Stimulated activated CD4-positive, alpha-beta T cell treated with anti-CD3 and anti-CD28 coated beads, Interleukin-1b, Interleukin-23, amount 100 ng/mL, for 24 hours (primary cell): ENCODE measurements at regions not wholly inside any gene's neighbourhood (a gene's known extent, or its start where the extent isn't known, plus 50 kb on each side); places are given as distances from the start of the nearest gene placed in this dataset.
"Not testable (repeated sequence)": the region's sequence is repeated elsewhere in the genome, so short reads cannot be mapped to it uniquely, and the experiment has no call there.

Source experiments
- DNase-seq, 4 experiments: peaks; one replicate each; pipeline ENCODE4 v3.0.0-alpha.2; 2020; ENCODE audit warnings: low read depth in 4 of 4, low spot score in 1 of 4

DNA sequence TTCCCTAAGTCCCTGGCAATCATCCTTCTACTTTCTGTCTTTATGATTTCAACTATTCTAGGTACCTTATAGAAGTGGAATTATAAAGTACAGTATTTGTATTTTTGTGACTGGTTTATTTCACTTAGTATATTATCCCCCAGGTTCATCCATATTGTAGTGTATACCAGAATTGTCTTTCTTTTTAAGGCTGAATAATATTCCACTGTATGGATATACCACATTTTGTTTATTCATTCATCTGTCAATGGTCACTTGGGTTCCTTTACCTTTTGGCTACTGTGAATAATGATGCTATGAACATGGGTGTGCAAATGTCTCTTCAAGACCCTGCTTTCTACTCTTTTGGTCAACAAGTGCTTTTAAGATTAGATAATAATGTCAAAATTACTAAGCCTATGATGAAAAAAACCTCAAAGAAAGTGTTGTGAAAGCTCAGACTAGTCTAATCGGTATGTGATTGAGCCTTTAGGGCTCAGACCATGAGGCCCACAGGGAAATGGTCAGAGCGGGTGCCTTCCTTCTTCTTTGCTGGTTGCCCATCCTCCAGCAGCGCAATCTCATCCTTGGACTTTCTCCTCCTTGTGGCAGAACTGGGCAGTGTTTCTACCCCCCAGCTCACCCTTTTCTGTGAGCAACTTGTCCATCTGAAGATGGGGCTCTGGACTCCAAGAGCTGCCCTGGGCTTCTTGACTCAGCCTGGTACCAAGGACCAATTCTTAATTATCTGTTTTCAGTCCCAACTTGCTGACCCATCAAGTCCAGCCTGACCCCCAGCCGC, 105.4 kb downstream of the TTC8 start:
- no peak for DNase-seq

DNA sequence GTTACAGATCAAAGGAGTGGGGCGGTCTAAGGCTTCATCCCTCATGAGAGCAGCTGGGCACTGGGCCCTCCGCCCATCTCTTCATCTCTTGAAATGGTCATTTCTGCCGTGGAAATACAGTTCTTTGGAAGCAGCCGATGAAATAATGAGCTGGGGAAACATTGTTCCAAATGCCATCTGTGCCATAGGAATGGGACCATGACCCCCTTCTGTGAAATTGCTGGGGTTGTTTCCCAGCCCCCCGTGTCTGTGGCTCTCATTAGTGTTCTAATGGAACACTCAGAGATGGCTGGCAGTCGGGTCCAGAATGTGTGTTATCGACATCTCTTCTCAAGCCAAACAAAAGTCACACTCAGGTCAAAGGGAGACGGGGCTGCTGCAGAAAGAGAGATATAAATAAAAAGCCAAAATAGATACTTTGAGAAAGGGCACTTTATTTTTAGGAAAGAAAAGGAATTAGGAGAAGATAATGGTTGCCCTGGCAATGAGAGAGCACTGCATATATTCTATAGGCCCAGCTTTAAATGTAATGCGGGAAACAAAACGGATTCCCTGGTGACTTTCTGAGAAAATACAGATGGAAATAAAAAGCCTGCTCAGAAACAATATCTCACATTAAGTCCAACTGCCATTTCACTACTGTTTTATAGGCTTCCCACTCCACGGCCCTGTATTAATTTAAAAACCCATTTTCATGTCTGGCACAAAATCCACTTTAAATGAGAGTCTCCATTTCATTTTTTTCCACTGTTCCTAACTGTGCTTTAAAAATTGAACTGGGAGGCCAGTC, 107.1 kb downstream of the TTC8 start:
- DNase-seq, result no peak

DNA sequence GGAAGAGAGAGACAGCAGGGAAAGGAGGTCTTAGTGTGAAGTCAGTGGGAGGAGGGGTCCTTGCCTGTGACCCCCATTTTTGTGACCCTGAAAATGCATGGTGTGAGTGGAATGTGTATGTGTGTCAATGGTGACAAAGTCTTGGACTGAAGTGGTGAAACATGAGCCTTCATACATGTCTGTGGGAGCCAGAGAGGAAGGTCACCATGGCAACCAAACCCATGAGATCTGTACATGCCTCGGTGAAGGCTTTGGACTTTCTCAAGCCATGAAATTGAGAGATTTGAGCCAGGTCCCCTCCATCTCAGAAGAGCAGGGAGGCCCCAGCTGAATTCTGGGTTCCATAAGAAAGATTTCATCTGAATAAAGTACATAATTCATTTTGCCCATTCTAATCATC, 108.7 kb downstream of the TTC8 start:
- no peak for DNase-seq

DNA sequence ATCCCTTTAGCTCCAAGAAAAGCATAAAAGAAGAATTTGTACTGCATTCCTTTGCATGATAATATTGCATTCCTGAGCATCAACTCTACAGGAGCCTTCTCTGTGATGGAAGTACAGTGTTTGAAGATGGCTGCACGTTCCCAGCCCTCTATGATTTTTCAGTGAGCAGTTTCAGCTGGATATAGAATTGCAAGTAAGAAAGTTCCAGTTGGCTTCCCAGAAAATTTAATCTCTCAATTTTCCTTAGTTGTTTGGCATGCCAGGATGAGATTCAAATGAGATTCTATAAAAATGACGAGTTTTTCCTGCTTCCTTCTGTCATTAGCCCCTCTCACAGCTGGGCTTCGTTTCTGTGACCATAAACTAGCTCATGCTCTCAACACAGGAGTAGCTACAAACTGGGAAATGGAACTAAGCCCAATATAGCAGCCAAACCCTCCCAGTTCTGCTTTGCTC, 109.9 kb downstream of the TTC8 start:
- no peak for DNase-seq

DNA sequence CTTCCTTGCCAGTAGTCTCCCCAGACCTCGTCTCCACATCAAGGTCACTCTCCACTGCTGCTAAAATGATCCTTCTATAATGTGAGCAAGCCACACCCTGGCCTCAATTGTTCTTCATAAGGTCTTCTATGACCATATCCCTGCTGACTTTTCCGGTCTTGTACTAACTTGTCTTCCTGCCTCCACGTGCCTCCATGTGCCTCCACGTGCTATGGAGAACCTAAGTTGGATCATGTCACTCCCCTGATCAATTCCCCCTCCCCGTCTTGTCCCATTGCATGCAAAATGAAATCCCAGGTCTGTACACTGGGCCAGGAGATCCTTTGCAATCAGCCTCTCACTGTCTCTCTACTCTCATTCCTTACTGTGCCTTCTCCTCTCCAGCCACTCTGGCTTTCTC, 110.6 kb downstream of the TTC8 start:
- DNase-seq, result no peak

DNA sequence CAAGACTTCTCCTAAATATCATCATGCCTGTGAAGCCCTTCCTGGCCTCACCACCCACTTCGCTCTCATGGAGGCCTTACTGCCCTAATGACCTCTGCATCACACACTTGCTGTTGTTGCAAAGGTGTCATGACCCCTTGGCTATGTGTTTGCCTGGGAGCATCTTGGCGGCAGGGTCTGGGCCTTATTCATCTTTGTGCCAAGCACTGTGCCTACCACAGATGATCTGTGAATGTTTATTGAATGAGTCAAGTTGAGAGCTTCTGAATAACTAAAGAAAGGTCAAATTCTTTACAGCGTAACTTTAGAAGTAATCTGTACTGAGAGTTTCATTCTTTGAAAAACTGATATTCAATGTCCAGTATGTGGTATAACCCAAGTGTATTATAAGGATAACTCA, 113.3 kb downstream of the TTC8 start:
- no peak for DNase-seq

DNA sequence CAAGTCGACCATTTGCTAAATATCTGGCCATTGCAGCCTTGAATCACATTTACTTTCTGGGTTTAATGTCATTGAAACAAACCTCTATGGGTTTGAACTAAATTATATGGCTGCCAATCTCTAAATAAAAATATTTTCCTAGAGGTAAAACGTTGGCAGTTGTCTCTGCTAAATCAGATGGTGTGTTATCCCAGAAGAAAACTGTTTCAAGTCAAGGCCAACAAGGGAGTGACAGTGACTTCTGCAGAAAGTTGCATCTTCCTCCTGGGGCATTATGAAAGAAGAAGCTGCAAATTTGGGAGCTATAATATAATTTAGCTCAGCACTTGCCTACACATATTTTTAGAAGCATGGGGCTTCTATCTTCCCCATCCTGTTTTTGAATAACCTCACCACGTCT, 116.2 kb downstream of the TTC8 start:
- no peak for DNase-seq

DNA sequence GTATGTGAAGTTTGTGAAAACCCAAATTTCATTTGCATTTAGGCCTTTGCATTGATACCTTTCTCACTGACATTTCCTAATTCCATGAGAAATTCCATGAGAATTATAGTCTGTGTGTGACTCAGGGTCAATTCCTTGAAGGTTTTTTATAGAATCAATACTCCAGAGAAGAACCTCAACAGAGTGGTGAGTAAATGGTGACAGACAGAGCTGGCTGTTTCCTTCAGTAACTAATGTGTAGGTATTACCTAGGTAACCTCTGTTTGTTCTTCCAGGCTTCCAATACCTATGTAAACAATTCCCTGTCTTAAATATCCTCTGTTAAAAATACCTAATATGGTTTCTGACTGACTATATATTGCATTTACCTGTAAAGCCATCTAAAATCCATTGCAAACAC, 117.0 kb downstream of the TTC8 start:
- no peak for DNase-seq

DNA sequence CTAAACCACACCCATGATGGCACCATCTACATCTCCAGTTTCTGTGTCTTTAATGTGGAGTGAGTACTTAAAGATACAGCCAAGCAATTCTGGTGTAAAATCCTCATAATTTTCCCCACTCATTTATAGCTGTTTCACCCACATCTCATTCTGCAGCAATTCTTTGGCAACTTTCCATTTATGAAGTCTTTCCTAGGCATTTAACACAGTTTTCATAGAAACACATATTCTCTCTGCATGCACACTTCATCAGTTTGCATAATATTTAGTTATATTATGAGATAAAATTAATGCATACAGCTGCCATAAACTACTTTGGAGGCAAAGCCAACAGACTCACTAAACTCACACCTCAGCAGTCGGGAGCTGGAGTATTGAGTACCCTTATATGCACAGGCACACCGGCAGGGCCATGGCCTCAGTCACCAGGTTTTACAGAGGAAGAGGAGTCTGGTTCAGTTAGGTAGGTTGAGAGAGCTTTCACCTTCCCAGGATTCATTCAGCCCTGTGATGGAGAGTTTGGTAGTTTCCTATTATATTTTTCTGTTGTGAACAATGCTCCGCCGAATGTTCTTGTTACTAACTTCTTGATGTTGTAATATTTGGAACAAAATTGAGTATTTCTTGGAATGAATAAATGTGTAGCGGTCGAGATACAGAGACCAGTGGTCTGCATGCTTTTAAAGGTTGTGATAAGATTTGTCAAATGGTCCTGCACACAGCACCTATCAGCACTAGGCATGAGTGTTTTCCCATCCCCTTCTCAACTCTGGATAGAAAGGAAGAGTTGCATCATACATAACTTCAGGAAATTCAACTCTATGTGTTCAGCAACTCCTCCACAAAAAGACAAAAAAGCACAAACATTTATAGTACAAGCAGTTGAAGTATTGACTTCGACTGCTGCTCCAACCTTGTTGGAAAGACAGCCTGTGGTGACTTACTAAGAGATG, 123.5 kb downstream of the TTC8 start:
- DNase-seq, result no peak

DNA sequence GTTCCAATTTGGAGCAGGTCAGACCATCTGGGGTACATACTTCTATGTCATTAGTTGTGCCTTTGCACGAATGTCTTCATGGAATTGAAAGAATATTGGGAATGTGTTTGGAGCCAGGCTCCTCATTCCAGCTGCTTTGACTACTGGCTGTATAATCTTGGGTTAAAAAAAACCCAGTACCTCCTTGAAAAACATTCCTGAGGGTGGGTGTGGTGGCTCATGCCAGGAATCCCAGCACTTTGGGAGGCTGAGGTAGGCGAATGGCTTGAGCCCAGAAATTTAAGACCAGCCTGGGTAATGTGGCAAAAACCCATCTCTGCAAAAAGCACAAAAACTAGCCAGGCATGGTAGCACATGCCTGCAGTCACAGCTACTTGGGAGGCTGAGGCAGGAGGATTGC, 125.6 kb downstream of the TTC8 start:
- DNase-seq, result no peak

DNA sequence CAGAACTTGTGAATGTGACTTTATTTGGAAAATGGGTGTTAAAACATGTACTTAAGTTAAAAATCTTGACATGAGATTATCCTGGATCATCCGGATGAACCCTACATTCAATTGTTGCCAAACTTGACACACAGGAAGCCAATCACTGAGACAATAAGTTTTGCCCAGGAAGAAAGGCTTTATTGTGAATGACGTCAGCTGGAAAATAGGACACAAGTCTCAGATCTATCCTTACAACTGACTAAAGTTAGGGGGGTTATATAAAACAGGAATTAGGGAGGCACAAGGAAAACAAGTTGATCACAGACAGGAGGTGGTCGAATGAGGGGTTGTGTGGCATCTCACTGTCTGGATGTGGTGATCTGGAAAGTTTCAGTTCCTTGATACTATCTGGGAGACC, 126.9 kb downstream of the TTC8 start:
- DNase-seq, result no peak

DNA sequence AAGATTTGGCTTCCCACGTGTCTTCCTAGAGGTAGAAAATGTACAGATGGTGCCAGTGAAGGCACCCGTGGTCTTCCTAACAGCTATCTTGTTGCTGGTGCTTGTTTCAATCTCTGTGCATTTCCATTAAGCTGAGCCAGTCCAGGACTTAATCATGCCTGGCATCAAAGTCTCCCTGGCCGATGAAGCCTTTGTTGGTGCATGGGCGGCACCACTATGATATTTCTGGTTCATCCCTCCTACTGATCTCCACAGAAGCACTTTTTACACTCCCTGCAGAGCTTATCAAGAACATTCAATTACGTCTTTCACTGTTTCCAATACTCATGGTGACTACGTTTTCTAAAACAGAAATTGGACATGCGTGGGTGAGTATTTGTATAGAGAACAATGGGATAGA, 128.4 kb downstream of the TTC8 start:
- DNase-seq, result no peak

DNA sequence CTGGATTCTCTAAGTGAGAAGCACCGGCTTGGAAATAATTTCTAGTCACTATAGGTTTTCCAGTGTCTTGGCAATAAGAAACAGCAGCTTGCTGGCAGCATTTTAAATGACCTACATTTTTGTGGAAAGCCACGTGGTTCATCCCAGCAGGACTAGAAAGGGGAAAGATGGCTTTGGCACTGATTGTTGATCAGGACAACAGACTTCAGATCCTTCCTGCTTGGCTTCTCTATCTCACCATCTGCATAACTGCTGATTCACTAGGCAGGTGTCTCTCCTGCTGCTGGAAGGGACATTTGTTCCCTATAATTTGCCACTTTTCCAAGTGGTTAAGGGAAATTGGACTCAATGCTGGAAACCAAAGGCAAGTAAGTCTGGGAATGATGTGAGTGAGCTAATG, 131.0 kb downstream of the TTC8 start:
- no peak for DNase-seq

DNA sequence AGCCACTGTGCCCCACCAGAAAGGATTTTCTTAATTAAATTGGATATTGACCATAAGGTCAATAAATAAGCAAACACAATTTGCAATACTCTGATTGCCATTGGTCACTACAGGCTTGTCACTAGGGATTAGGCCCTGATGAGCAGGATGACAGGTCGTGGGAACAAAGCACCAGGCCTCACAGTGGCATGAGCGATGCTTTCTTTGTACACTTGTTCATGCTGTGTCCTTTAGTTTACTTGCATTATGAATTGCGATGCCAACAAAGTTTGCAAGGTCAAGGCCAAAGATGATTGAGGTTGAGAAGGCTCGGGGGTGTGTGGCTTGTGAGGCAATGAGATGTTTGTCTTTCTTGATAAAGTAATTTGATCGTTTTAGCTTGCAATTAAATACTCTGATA, 136.0 kb downstream of the TTC8 start:
- DNase-seq, result no peak

DNA sequence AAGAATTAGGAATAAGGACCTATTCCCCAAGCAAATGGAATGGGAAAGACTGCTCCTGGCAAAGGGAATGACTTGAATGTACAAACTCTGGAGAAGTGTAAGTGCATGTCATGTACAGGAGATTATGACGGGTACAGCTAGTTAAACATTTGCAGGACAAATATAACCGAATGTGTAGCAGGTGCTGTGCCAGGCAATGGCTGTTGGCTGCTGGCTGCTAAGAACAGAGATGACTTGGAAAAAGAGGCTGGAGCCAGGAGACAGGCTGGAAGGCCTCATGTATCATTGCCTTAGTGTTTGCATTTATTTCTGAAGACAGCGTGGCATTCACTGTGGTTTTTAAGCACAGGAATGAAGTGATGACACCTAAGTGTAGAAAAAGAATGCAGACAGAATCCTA, 136.8 kb downstream of the TTC8 start:
- DNase-seq, result no peak

DNA sequence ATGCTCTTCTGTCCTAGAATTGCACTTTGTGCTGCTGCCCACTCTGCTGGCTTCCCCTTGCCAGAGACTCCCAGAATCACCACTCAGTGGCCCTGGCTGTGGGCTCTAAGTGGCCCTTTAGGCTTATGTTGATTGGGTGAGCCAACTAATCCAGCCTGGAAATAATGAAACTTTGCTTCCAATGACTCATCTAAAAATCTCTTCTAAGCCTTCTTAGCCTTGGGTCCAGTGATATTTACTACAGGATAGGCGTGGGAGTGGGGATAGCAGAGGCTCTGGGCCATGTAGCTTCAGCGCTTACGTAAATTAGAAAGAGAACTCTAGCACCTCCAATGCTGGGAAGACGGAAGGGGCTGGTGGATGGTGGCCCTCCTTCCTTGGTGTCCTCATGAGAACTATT, 137.9 kb downstream of the TTC8 start:
- no peak for DNase-seq

DNA sequence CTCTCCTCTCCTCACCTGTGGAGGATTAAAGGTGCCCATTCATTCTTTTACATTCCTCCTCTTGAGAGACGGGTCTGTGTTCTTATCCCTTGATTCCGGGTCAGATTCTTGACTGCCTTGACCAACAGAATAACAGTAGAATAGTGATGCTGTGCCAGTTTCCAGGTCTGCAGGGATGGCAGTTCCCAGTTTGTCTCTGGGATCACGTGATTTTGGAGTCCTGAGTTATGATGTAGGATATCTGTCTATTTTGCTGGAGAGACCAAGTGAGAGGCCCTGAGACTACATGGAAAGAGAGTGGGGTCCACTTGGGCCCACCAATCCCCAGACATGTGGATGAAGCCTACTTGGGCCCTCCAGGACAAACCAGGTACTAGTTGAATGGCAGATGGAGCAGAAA, 142.8 kb downstream of the TTC8 start:
- no peak for DNase-seq

DNA sequence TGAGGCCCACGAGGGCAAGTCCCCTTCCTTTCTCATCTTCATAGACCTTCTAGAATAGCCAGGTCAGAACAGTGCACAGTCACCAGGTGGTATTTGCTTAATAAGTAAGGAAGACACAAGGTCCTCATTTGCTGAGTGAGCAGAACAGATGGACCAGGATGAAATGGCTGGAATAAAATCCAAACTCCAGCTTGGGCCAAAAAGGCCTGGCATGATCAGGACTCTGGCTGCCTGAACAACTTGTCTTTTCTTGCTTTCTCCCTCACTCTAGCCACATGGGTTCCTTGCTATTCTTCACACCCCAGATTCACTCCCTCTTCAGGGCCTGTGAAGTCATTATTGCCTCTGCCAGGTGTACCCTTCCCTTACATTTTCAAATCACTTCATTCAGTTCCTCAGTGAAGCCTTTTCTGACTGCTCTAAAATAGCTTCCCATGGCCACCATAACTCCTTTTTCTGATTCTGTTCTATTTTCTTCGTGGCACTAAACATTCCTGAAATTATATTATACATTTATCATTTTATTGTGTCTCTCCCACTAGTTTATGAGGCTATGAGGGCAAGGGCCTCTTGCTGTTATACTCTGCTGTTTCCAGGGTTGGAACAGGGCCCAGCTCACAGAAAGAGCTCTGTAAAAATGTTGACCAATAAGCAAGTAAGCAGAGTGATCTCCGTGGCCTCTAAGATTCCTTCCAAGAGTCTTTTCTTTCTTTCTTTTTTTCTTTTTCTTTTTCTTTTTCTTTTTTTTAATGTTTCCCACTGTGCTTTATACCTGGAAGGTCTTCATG, 150.8 kb downstream of the TTC8 start:
- no peak for DNase-seq

DNA sequence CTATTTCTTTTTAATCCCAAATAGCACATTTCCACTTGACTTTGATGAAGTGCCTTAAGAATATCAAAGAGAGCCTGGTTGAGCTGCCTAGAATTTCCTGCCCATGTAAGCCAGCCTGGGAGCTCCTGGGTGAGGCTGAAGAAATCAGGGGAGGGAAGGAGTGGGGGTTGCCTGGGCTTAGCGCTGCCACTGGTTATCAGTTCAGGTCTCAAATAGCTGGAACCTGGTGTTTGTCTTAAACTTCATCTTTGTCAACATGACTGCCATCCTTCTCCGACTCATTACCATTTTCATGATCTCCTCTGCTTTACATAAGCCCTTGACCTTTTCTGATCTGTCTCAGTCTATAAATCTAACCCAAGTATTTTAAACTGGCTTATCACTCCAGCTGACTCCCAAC, 151.5 kb downstream of the TTC8 start:
- no peak for DNase-seq

DNA sequence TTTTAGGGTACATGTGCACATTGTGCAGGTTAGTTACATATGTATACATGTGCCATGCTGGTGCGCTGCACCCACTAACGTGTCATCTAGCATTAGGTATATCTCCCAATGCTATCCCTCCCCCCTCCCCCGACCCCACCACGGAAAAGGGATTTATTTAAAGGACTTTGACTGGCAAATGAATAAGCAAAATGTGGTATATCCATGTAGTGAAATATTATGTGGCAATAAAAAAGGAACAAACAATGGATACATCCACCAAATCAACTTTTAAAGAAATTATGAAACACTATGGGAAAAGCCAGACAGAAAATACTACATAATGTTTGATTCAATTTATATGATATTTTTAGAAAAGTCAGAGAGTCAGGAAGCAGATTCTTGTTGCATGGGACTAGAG, 156.5 kb downstream of the TTC8 start:
- DNase-seq, result not testable (repeated sequence)

DNA sequence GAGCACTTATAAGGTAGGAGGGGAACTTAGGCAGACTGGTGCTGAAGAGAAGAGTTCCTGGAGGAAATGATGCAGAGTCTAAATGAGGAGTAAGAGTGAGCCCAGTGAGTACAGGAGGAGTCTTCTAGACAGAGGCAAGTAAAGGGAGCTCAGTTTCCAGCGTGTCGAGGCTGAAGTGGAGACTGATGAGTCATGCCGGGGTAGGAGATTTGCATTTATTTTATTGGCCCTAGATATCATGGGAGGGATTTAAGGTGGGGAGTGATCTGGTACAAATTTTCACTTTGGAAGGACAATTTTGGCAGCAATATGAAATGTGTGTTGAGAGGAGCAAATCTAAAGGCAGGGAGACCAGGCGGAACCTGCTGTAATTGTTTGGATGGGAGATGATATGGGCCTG, 157.5 kb downstream of the TTC8 start:
- no peak for DNase-seq
